NCI-H2227 treated with DMSO at 0.1 percent for 48 hours (cell line): ENCODE measurements at regions not wholly inside any gene's neighbourhood (a gene's known extent, or its start where the extent isn't known, plus 50 kb on each side); places are given as distances from the start of the nearest gene placed in this dataset.
"Not testable (repeated sequence)": the region's sequence is repeated elsewhere in the genome, so short reads cannot be mapped to it uniquely, and the experiment has no call there.

ENCODE experiments used
- DNase-seq: peaks from one replicate; lab custom pipeline; 2025; lab: John Stamatoyannopoulos, UW

DNA sequence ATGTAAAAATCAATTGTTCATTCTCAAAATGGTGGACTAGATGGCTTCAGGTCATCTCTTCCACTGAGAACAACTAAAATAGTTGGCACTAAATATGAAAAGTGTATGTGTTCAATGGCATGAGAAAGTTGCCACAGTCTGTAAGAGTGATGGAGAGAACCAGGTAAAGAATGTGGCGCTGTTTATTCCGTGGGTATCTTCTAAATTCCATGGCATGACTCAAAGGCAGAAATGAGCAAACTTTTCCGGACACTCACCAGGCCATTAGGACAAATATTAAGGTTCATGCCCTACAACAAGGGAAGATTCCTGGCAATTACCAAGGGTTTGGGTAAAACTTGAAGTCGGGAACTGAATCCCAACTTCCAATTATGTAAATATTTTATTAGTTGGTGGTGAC lies 825.4 kb upstream of the CDH6 start:
- no peak for DNase-seq

DNA sequence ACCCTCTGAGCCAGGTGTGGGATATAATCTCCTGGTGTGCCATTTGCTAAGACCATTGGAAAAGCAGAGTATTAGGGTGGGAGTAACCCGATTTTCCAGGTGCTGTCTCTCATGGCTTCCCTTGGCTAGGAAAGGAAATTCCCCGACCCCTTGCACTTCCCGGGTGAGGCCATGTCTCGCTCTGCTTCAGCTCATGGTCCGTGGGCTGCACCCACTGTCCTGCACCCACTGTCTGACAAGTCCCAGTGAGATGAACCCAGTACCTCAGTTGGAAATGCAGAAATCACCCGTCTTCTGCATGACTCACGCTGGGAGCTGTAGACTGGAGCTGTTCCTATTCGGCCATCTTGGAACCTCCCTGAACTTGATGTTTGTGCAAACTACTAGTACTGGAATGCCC lies 828.5 kb upstream of the CDH6 start:
- DNase-seq = not testable (repeated sequence)

DNA sequence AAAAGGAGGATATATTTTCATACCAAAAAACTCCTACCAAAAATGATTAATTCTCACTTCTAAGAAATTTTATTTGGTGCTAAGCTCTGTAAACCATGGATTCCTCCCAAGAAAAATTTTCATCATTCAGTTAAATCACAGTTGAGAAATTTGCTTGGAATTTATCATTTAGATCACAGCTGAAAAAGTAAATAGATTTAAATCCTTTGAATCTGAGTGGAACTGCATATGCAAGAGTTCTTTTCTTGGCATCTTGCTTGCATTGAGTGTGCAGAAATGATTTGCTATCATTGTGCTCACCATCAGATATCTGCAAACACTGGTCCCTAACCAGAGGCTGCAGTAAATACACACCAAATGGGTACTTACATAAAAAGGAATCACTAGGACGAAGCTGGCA lies 836.1 kb upstream of the CDH6 start:
- no peak for DNase-seq

DNA sequence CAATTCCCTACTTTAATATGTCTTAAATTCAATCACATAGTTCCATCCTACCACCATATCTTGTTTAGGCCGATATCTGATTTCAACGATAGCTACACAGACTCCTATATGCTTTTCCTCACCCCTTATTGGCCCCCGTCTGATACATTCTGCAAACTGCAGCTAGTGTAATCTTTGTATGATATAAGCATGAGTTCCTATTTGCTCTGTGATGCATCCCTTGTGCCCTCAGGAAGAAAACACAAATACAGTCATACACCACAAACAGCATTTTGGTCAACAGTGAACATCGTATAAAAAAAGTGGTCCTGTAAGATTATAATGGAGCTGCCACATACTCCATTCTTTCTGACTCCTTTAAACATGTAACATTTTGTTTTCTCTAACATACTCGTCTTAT lies 837.8 kb upstream of the CDH6 start:
- no peak for DNase-seq

DNA sequence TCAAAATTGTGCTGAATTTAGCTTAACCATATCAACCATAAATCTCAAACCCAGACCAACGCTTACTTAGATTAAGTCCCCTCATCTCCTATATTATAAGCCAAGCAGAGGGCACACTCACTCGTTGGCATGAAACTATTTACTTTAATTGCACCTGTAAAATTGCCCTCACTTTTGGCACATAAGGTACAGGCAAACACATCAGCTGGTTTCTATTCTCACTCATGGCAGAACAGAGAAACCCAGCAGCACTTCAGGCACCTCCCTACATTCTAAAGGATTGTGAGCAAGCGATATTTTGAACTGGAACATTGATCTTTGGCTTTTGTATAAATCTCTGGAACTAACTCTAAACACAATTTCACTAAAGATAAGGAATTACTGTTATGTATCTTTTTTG lies 845.6 kb upstream of the CDH6 start:
- DNase-seq = no peak

DNA sequence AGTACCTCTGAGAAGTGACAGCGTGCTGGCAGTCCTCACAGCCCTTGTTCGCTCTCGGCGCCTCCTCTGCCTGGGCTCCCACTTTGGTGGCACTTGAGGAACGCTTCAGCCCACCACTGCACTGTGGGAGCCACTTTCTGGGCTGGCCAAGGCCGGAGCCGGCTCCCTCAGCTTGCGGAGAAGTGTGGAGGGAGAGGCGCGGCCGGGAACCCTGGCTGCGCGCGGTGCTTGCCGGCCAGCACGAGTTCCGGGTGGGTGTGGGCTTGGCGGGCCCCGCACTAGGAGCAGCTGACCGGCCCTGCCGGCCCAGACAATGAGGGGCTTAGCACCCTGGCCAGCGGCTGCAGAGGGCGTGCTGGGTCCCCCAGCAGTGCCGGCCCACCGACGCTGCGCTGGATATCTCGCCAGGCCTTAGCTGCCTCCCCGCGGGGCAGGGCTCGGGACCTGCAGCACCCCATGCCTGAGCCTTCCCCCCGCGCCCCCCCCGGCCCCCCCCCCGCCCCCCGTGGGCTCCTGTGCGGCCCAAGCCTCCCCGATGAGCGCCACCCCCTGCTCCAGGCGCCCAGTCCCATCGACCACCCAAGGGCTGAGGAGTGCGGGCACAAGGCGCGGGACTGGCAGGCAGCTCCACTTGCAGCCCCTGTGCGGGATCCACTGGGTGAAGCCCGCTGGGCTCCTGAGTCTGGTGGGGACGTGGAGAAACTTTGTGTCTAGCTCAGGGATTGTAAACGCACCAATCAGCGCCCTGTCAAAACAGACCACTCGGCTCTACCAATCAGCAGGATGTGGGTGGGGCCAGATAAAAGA lies 847.7 kb upstream of the CDH6 start:
- not testable (repeated sequence) for DNase-seq

DNA sequence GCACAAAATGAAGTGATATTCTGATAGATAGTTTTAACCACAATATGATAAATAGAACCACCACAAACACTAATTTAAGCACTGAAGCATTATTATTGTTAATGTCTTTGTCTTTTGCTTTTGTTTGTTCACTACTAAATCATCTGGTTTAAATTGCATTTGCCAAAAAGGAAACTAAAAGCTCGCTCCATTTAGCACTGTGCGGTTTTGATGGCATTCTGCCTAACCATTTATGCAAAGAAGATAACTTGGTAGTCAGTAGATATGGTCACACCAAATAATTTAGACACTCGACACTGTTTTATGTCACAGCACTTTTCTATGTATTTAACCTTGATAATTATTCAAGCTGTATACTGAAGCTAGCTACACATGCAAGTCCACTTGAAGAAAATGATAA lies 849.8 kb upstream of the CDH6 start:
- DNase-seq = no peak

DNA sequence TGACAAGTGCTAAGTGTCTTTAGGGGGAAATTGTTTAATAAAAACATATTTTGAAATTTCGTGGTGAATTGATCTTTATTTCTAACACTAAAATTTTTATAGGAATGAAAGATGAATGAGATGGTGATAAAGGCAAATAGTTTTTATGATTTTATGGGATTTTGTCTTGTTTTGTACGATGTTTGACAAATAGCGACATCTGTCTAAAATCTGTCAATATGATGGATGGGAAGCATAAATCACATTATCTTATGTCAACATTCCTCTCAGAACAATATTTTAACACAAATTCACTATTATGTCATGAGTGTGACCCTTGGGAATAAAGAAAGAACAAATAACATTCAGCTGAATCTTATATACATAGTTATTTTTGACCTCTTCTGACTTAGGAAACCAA lies 852.0 kb upstream of the CDH6 start:
- no peak for DNase-seq

DNA sequence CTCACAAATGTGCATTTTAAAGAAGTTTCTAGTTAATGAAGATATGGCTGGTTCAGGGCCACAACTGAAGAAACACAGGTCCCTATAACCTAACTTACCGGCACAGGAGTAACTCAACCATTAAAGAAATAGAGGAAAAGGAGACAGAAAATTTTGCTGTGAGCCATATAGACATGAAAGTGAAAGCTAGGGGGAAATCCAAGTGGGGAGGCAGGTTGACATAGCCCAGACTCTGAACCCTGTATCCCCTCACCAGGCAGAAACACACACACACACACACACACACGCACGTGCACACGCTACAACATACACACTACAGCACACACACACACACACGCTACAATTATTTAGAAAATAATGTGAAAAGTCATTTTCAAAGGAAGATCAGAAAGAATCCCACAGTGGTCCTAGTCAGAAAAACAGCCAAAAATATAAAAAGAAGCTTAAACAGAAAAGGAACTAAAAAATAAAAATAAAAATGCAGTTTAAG lies 856.4 kb upstream of the CDH6 start:
- DNase-seq = no peak

DNA sequence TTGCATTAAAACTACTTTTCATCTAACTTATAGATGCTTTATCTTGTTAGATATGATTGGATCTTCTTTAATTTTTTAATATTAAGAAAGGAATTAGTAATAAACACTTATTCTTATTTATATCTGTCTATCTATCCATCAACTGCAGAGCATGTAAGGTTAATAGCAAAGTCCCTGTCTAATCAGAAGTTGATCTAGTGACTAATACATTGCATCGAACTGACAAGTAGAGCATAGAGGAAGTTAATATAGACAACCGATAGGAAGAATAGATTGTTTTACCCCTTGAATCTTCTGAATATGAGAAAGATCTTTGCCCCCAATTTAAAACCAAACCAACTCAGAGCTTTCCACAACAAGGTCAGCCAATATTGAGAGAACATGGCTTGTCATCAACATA lies 862.0 kb upstream of the CDH6 start:
- DNase-seq = no peak

DNA sequence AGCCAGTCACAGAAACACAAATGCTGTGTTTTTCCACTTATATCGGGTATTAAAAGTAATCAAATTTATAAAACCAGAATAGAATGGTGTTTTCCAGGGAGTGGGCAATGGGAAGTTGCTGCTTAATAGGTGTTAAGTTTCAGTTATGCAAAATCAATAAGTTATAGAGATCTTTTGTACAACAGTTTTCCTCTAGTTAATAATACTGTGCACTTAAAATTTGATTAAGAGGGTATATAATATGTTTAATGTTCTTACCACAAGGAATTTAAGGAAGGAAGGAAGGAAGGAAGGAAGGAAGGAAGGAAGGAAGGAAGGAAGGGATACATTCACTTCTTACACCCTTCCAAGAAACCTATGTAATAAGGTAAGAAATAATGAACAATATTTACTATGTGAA lies 867.7 kb upstream of the CDH6 start:
- DNase-seq = no peak

DNA sequence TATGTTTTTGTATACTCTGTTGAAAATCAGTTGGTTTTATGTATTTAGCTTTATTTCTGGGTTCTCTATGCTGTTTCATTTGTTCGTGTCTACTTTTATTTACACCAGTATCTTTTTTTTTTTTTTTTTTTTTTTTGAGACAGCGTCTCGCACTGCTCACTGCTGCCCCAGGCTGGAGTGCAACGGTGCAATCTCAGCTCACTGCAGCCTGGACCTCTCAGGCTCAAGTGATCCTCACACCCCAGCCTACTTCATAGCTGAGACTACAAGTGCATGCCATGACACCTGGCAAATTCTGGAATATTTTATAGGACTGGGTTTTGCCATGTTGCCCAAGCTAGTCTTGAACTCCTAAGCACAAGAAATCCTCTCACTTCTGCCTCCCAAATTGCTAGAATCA lies 869.4 kb upstream of the CDH6 start:
- no peak for DNase-seq

DNA sequence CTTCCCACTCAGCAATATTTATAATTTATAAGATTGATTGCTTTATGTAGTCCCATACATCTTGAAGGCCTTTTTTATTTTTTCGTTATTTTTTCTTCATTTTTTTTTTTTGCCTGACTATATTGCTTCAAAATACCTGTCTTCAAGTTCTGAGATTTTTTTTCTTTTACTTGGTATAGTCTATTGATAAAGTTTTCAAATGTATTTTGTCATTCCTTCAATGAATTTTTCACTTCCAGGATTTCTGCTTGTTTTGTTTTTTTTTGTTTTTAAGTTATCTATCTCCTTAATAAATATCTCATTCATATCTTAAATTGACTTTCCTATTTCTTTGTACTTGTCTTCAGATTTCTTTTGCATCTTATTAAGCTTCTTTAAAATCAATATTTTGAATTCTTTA lies 905.6 kb upstream of the CDH6 start:
- no peak for DNase-seq

DNA sequence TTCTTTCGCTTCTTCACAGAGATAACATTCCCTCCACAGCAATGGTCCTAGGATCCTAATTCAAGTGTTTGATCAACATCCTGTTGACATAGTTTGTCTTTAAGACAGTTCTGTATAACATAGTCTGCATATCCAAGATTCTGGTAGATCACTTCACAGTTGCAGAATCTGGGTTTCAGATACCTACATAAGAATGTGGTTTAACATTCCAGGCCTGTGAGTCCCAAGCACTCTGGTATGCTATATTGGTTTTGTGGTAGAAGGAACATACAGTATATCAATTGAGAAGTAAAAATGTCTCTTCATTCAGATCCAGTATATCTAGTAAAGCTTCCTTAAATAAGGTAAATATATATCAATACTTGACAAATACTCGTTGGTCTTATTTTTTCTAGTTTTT lies 914.2 kb upstream of the CDH6 start:
- DNase-seq = no peak

DNA sequence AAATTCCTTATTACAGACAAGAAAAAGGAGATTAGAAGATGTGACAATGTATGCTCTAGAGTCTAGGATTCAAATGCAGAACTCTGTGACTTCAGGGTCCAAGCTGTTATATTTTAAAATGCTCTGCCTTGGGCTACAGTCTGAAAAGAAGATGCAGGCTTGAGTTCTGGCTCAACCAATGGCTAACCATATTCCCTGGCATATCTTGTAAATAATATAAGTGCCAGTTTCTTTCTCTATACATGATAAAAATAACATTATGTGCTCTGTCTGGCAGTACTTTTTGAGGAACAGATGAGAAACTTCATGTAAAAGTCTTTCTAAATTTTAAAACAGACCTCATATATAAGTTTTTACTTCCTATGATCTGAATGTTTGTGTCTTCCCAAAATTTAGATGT lies 926.5 kb upstream of the CDH6 start:
- DNase-seq = no peak

DNA sequence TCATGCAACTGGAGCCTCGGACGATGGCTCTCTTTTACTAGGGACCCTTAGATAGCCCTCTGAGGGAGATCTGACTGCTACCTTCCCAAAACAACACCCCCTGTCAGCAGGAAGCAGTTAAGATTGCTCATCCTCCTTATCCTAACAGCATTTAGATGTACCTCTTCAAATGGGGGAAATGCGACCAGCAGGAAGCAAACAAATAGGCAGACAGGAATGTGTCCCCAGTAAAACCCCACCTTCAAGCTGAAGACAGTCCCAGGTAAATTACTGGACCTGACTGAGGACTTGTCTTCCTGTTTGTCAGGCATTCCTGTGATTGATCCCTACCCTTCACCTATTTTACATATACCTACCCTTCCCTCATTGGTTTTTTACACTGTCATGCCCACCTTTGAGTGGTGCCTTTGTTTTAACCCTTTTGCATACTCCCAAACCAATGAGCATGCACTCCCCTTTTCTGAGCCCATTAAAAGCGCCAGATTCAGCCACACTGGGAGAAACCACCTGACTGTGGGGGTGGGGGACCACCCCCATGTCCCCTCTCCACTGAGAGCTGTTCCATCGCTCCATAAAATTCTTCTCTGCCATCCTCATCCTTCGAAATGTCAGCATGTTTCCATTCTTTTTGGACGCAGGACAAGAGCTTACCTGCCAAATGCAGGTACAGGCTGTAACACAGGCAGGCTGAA lies 954.0 kb upstream of the CDH6 start:
- DNase-seq = no peak

DNA sequence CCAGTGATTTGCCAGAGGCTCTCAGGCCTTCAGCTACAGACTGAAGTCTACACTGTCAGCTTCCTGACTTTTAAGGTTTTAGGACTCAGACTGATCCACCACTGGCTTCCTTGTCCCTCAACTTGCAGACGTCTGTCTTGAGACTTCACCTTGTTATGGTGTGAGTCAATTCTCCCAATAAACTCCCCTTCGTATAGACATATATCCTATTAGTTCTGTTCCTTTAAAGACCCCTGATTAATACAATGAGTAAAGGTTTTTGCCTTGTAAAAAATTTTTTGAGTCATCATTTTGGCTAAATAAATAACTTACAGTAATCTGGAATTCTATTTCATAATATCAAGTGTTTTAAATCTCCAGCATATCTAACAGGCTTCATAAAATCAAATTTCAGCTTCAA lies 956.3 kb upstream of the CDH6 start:
- no peak for DNase-seq

DNA sequence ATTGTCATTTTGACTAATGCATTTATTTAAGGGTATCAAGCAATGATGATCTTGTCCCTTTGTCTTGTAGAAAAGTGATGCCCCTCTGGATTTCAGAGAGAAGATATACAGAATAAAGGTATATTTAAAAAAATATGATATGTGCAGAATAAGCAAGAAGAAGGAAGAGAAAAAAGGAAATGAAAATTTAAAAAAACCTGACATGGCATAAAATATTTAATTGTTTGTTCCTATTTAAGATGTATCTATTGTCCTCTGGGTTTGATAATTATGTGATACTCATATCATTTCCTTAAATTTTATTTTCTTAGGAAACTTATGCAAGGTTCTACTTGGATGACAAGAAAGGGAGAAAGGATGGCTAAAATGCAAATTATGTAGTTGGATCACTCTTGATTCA lies 983.7 kb upstream of the CDH6 start:
- no peak for DNase-seq

DNA sequence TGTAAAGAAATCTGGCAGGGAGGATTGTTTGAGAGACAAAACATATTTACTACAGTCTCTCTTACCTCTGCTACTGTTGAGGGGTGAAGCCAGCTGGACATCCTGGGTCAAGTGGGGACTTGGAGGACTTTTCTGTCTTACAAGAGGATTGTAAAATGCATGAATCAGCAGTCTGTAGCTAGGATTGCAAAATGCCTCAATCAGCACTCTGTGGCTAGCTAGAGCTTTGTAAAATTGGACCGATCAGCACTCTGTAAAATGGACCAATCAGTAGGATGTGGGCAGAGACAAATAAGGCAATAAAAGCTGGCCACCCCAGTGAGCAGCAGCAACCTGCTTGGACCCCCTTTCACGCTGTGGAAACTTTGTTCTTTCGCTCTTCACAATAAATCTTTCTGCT lies 995.8 kb upstream of the CDH6 start:
- DNase-seq = no peak

DNA sequence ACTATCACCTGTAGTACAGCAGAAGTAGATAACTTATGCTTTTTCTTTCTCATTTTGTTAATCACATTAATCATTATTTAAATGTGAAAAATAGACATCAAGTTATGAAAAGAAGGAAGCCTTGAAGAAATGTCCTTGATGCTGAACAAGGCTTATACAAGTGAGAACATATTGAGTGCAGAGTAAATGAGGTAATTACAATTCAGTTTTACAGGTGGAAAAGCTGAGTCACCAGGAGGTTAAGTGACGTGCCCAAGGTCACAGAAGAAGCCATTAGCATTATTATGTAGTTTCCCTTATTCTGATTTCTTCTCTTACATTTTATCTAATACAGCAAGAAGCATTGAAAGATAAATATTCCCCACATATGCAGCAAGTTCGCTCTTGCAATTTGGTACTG lies 998.5 kb upstream of the CDH6 start:
- no peak for DNase-seq

DNA sequence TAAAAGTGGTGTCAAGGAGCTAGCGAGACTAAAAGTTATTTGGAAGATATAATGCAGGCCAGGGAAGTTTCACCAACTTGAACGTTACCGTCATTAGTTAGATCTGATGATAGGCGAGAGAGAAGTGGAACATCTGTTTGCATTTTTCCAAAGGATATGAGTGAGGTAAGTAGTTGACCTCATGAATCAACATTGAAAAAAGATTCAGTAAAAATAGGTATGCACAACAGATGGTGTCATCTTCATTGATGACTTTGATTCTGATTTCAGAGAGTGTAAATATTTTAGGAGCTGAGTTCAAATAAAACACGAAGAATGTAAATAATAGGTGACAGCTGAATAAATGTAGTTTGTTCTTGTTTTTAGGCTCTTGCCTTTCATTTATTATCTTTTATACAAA lies 998.9 kb upstream of the CDH6 start:
- no peak for DNase-seq

DNA sequence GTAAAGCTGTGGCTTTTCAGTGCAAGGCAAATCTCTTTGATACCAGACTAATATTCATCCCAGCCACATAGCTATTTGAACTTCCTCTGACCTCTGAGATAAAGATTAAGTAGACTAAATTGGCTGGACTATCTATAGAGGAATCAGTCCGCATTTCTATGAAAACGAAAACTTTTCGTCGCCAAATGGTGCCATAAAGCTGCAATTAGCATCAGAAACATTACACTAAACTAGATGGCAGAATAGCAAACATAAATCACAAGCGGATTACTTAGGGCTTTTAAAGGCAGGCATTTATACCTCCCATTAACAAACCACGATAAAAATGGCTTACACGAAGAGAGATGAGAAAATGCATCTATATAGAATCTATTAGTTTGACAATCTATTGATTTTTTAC lies 1009.7 kb upstream of the CDH6 start:
- DNase-seq = no peak

DNA sequence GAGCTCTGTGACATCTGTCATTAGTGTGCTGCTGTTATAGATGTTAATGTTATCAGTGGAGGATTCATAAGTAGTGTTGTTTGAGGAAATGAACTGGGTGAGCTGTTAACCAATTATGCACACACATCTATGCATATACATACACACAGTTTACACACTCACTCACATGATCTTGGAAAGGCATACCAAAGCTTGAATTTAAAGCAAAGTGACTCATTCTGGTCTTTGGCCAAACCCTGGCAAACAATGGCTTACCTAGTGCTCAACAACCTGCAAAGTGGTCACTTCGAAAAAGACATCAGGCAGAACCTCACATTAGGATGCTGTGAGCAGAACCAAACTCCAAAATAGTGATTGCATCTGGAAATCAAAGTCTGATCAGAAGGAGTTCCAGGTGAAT lies 1037.3 kb upstream of the CDH6 start:
- no peak for DNase-seq

DNA sequence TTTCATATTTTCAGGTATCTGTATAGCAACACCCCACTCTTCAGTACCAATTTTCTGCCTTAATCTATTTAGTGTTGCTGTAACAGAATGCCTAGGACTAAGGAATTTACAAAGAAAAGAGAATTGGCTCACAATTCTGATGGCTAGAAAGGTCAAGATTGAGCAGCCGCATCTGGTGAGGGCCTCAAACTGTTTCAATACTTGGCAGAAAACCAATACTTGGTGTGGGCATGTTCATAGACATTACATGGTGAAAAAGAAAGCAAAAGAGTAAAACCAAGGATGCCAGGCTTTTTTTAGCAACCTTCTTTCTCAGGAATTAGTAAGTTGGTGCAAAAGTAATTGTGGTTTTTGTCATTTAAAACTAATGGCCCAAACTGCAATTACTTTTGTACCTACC lies 1041.1 kb upstream of the CDH6 start:
- DNase-seq = no peak
